BJ (cell line): ENCODE measurements at regions not wholly inside any gene's neighbourhood (a gene's known extent, or its start where the extent isn't known, plus 50 kb on each side); places are given as distances from the start of the nearest gene placed in this dataset.

Source experiments
- CTCF ChIA-PET: fragments of 350-600 bp; formaldehyde crosslinking; extraction: SDS; loops from one replicate; lab custom pipeline; 2021; ENCODE audit warnings: antibody characterized with exemption, inconsistent platforms; lab: Yijun Ruan, JAX
- POLR2A ChIA-PET: fragments of 300-600 bp; sonication (Branson Sonifier 250); formaldehyde crosslinking; extraction: SDS; loops from one replicate; lab custom pipeline; 2021; ENCODE audit warnings: antibody characterized with exemption; lab: Charles Lee
- DNase-seq: peaks from one replicate; pipeline ENCODE4 v3.0.0-alpha.2; 2011; ENCODE audit warnings: low read depth
- H3K27me3 ChIP-seq: 2 replicates; pipeline ENCODE4 v1.6.0; 2011; ENCODE audit warnings: low read length; ENCODE audit not compliant: control insufficient read depth, insufficient read depth
- H3K36me3 ChIP-seq: 2 replicates; pipeline ENCODE4 v1.5.1; 2011; ENCODE audit warnings: low read length; ENCODE audit not compliant: control insufficient read depth, insufficient read depth
- H3K4me3 ChIP-seq: 2 replicates; pipeline ENCODE4 v1.5.1; 2011; ENCODE audit warnings: low read depth, mild to moderate bottlenecking, control low read depth, low read length
- TF ChIP-seq, protein P1 (sequence below): IDR thresholded peaks from 2 replicates; pipeline ENCODE4 v1.5.1; 2011; ENCODE audit warnings: low read depth, mild to moderate bottlenecking, control low read depth, inconsistent platforms, low read length, moderate library complexity; ENCODE audit not compliant: insufficient read depth

DNA sequence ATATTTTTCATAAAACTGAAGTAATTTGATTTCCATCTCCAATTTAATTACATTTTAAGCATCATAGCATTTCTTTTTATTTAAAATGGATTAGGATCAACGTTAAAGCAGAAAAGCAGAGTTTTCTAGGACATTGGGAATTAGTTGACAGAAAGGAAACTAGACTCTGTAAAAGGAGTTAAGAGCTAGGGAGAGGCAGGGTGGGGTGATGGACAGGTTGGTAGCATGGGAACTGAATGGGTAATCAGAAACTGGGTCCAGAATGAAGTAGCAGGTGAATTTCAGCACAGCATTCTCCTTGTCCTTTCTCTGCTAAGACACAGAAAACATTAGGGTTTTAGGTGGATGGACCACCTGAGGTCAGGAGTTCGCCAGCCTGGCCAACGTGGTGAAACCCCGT lies 97.6 kb downstream of the ANAPC4 start:
- TF ChIP-seq, protein P1, sequence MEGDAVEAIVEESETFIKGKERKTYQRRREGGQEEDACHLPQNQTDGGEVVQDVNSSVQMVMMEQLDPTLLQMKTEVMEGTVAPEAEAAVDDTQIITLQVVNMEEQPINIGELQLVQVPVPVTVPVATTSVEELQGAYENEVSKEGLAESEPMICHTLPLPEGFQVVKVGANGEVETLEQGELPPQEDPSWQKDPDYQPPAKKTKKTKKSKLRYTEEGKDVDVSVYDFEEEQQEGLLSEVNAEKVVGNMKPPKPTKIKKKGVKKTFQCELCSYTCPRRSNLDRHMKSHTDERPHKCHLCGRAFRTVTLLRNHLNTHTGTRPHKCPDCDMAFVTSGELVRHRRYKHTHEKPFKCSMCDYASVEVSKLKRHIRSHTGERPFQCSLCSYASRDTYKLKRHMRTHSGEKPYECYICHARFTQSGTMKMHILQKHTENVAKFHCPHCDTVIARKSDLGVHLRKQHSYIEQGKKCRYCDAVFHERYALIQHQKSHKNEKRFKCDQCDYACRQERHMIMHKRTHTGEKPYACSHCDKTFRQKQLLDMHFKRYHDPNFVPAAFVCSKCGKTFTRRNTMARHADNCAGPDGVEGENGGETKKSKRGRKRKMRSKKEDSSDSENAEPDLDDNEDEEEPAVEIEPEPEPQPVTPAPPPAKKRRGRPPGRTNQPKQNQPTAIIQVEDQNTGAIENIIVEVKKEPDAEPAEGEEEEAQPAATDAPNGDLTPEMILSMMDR: no peak
- Histone ChIP-seq H3K36me3 (no peaks in the 10 kb centered on the region), H3K27me3 (no peaks in the 10 kb centered on the region), H3K4me3 (no peak overlapping the region)
- POLR2A ChIA-PET: no interaction called here
- DNase-seq: no peak
- CTCF ChIA-PET: no interaction called here

DNA sequence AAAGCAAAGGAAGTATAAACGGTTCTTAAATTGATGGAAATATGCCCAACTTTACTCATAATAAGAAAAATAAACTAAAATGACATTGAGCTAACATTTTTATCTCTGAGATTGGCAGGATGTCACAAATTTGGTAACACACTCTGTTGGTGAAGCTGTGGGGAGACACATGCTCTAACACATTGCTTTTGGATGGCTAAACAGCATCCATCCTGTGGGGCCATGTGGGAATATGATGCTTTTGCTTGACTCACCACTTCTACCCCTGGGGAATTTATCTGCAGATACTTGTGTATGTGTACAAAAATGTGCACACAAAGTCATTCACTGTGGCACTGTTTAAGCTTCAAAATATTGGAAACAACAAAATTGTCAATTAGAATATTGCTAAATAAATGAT lies 100.2 kb downstream of the ANAPC4 start:
- ChIA-PET CTCF (interaction anchor here (0.8 kb wide), 1 partner anchor 10 kb away, joined by 3 read pairs; no protein-coding TSS in a partner anchor), POLR2A (no interaction called here)
- no peaks in the 10 kb centered on the region for H3K36me3 ChIP-seq
- no peak overlapping the region for H3K4me3 ChIP-seq
- no peaks in the 10 kb centered on the region for H3K27me3 ChIP-seq
- no peak for DNase-seq
- TF ChIP-seq, protein P1: no peak

DNA sequence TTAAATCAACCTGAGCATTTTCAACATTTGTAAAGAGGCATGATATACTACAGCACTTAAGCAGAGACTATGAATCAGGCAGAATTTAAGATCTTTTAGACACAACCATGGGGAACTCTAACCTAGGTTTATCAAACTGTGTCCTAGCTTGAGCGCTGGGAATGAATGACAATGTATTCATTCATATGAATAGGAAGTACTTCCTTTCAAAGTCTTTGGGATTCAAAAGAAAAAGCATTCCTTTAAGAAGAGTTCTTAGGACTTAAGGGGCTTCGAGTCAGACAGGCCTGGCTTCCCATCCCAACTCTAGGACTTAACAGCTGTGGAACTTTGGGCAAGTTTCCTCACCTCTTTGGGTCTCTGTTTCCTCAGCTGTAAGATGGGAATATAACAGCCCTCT lies 104.6 kb downstream of the ANAPC4 start:
- no peaks in the 10 kb centered on the region for H3K27me3 ChIP-seq
- H3K36me3 ChIP-seq: no peaks in the 10 kb centered on the region
- TF ChIP-seq, protein P1: no peak
- DNase-seq: no peak
- ChIA-PET CTCF (no interaction called here), POLR2A (no interaction called here)
- no peak overlapping the region for H3K4me3 ChIP-seq

DNA sequence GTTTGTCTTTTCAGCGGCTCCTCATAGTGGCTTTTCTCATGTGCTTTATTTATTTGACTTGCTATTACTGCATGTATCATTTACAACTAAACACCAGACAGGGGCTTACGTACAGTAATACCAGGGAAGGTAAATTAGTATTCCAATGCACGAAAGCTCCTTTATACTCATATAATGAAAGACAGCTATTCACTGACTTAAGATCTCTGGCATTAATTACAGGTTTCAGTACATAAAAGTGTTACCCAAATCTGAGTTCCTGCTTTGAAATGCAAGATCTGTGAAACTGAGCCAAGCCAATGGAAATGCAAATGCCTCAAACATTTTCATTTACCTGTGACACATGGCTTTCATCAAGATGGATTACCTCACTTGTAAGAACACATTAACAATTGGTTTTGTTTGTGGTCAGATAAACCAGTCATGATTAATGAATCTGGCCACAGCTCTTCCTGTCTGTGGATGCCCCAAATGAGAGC lies 107.2 kb downstream of the ANAPC4 start:
- DNase-seq: no peak
- ChIA-PET POLR2A (no interaction called here), CTCF (interaction anchor here (1.0 kb wide), 1 partner anchor 8 kb away, joined by 3 read pairs; no protein-coding TSS in a partner anchor)
- Histone ChIP-seq H3K36me3 (no peaks in the 10 kb centered on the region), H3K4me3 (no peak overlapping the region), H3K27me3 (no peaks in the 10 kb centered on the region; the same call in 1 of the 2 replicates)
- TF ChIP-seq, protein P1: no peak

DNA sequence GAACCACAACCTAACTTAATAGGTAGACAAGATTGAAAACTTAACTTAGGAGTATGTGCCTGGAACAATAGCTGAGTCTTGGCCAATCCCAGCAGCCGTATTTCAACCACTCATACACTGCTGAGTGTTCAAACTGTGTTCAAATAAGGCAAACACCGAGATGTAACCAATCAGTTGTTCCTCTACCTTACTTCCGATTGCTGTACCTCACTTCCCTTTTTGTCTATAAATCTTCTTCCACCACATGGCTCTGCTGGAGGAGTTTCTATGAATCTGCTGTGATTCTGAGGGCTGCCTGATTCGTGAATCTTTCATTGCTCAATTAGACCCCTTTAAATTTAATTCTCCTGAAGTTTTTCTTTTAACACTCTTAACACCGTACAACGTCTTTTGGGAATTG lies 108.0 kb downstream of the ANAPC4 start:
- no peak for DNase-seq
- Histone ChIP-seq H3K27me3 (no peaks in the 10 kb centered on the region; the same call in 1 of the 2 replicates), H3K36me3 (no peaks in the 10 kb centered on the region), H3K4me3 (no peak overlapping the region)
- TF ChIP-seq, protein P1: no peak
- CTCF ChIA-PET: no interaction called here
- POLR2A ChIA-PET: no interaction called here
